T-helper 2 cell treated with Interferon-gamma antibody and Interleukin-4, amounts not matched to agents 100 ng/mL and 5 ng/mL, for 36 hours (primary cell): ENCODE measurements at regions not wholly inside any gene's neighbourhood (a gene's known extent, or its start where the extent isn't known, plus 50 kb on each side); places are given as distances from the start of the nearest gene placed in this dataset.

Experiments used
- intact Hi-C: fragments of 100-400 bp; cut with micrococcal nuclease; formaldehyde crosslinking; loops from one replicate; pipeline ENCODE4 v1.15.1; 2023

GRCh38 chr3:22106213-22106896, 355.3 kb upstream of the ZNF385D start:
- intact Hi-C loops = no loop called here

- intact Hi-C loops = no loop called here
Observed at GRCh38 chr3:22111226-22111625, 360.2 kb upstream of the ZNF385D start.

- intact Hi-C loops = no loop called here
Observed at GRCh38 chr3:22113453-22113852, 362.4 kb upstream of the ZNF385D start.

- intact Hi-C loops = no loop called here
Observed at GRCh38 chr3:22115581-22115980, 364.6 kb upstream of the ZNF385D start.

DNA sequence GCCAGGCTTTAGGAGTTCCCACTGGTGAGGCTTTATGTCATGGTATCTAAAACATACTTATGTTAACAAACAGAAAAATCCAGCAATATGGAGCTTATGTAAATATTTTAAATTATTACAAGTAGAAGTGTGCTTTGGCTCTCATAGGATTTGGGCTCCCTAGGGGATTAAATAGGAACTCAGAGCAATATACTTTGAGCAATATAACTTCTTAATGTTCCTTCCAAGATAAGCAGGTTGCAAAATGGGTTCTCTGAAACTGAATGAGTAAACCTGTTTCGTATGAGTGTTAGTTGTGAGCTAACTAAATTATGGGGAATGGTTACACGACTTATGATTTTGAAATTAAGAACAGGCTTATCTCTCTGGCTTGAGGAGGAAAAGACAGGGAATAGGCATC, 366.1 kb upstream of the ZNF385D start:
- intact Hi-C loops = loop anchor here (2.0 kb wide), 1 partner anchor 1776 kb away; no protein-coding TSS in a partner anchor

DNA sequence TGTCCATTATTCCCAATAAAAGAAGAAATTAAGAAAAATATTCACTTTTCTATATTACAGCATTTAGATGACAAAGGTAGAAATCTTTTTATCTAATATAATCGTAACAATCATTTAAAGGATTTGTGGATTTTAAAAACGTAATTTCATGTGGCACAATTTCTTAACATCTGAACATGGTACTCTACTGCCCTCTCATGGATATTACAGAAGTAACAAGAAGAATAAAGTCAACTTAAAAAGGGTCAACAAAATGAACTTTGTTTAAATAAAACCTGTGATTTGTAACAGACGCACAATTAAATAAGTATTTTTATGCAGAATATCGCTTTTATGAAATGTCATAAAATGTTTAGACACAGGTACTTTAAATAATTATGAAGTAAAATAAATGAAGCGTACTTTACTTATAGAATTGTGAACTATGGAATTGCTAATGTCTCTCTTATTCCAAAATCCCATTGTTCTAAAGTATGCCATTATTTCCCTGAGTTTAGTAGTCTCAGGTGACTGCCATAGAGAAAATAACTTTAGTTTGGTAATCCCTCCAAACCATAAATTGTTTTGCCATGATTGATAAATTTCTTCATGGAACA, 366.8 kb upstream of the ZNF385D start:
- intact Hi-C loops = loop anchor here (2.0 kb wide), 1 partner anchor 1777 kb away; no protein-coding TSS in a partner anchor

GRCh38 chr3:22118542-22118941, 367.5 kb upstream of the ZNF385D start:
- intact Hi-C loops = no loop called here

GRCh38 chr3:22121068-22121701, 370.2 kb upstream of the ZNF385D start:
- intact Hi-C loops = no loop called here

- intact Hi-C loops = no loop called here
Observed at GRCh38 chr3:22122567-22122966, 371.6 kb upstream of the ZNF385D start.

DNA sequence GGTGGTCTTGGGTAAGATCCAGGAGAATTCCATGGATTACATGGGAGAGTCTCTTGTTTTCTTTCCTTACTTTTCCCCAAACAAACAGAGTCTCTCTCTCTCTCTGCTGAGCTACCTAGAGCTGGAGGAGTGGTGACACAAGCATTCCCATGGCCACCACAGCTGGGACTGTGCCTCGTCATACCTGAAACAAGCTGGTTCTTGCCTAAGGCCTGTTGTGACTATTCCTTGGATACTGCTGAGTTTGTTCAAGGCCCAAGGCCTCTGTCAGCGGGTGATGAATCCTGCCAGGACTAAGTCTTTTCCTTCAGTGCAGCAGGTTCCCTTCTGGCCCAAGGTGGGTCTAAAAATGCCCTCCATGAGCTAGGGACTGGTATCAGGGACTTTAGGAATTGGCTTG, 378.1 kb upstream of the ZNF385D start:
- intact Hi-C loops = no loop called here

GRCh38 chr3:22141769-22142168, 390.8 kb upstream of the ZNF385D start:
- intact Hi-C loops = no loop called here

DNA sequence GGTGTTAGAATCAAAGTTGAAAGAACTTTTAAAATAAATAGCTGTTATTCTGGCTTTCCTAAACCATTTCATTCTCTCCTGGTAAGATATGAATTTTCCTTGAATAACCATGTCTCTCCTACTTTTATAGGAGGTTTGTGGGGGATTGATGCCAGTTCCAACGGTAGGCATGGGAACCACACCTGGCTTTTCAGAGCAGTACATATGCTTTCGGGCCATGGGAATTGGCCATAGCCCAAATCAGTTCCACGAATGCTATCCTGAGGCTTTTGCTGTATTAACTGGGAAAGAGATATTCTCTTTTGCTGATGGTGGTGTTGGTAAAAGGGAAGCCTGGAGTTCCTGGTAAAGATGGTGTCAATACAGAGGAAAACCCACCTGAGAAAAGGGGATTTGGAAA, 396.2 kb upstream of the ZNF385D start:
- intact Hi-C loops = no loop called here

- intact Hi-C loops = no loop called here
Observed at GRCh38 chr3:22156868-22157267, 405.9 kb upstream of the ZNF385D start.

- intact Hi-C loops = no loop called here
Observed at GRCh38 chr3:22157848-22158247, 406.8 kb upstream of the ZNF385D start.

GRCh38 chr3:22159004-22159695, 408.1 kb upstream of the ZNF385D start:
- intact Hi-C loops = no loop called here

- intact Hi-C loops = no loop called here
Observed at GRCh38 chr3:22161315-22161714, 410.3 kb upstream of the ZNF385D start.

DNA sequence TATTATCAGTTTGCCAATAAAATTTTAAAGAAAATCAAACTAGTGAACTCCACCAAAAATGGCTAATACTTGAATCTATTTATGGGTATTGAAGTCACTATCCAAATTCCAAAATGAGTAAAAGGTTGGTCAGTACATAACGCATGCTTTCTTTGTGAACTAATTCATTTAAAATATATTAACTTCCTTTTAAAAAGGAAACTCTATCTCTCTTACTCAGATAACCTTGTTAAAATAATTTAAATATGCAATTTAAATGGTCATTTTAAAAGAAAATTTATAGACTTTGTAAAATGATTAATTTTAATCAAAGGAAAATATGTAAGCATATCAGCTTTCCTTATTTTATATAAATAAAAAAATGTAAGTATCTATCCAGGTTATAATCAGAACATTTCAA, 419.4 kb upstream of the ZNF385D start:
- intact Hi-C loops = no loop called here

DNA sequence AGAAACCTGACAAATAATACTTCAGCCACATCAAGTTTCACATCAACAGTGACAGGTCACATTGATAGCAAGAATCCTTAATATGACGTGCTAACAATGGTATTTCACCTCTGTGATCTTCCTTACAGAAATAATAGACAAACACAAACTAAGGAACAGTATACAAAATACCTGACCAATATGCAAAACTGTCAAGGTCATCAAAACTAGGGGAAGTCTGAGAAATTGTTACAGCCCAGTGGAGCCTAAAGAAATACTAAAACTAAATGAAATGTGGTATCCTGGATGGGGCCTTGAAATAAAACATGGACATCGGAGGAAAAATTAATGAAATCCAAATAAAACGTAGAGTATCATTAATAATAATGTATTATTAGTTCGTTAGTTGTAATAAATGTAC, 422.0 kb upstream of the ZNF385D start:
- intact Hi-C loops = no loop called here

GRCh38 chr3:22175947-22176346, 424.9 kb upstream of the ZNF385D start:
- intact Hi-C loops = no loop called here

DNA sequence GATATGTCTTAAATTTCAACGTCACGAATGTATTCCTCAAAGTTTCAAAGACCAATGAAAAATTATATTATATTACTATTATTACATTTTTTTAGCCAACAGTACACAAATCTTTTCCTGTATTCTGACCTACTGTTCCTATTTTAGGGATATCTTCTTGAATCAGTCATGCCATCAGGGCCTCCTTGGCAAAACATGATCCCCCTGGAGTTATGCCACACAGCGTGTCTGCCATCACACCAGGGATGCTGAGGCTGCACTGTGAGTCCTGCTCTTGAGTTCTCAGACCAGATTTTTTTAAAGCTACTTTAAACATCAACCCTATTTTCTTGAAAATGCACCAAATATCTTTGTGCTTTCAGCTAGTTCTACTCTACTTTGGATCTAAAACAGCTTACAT, 425.9 kb upstream of the ZNF385D start:
- intact Hi-C loops = no loop called here

GRCh38 chr3:22189616-22190015, 438.6 kb upstream of the ZNF385D start:
- intact Hi-C loops = no loop called here

DNA sequence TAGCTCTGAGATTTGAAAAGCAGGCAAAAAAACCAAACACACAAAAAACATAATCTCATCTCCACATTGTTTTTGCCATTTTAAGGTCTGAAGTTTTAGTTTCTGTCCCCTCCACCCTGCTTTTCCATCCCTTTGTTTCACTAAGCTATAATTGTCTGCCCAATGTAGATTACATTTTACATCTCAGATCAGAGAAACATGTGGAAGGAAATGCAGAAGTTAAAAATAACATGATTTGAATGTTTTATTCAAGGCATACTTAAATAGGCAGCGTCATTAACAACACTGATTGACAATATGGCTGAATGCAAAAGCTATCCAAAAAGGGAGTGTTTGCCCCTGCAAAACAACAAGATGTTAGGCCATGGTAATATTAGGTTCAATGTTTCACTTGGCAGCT, 448.1 kb upstream of the ZNF385D start:
- intact Hi-C loops = no loop called here
